ENCODE measurements at regions not wholly inside any gene's neighbourhood (a gene's known extent, or its start where the extent isn't known, plus 50 kb on each side); places are given as distances from the start of the nearest gene placed in this dataset.
"Not testable (repeated sequence)": the region's sequence is repeated elsewhere in the genome, so short reads cannot be mapped to it uniquely, and the experiment has no call there.

DNA sequence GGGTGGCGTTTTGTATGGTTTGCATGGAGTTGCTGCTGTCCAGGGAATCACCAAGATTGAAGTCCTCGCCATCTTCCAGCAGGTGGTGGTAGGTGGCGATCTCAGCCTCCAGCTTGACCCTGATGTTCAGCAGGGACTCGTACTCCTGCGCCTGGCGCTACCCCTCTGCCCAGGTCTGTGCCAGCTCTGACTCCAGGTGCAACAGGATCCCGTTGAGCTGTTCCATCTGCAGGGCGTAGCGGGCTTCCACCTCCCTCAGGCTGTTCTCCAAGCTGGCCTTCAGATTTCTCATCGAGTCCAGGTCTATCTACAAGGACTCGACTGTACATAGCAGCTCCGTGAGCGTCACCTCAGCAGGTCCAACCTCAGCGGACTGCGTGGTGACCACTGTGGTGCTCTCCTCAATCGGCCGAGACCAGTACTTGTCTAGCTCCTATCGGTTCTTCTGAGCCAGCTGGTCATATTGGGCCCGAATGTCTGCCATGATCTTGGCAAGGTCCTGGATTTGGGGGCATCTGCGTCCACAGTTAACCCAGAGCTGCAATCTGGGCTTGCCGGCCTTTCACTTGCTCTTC lies 1584.8 kb upstream of the ACO1 start:
- no peak for DNase-seq

DNA sequence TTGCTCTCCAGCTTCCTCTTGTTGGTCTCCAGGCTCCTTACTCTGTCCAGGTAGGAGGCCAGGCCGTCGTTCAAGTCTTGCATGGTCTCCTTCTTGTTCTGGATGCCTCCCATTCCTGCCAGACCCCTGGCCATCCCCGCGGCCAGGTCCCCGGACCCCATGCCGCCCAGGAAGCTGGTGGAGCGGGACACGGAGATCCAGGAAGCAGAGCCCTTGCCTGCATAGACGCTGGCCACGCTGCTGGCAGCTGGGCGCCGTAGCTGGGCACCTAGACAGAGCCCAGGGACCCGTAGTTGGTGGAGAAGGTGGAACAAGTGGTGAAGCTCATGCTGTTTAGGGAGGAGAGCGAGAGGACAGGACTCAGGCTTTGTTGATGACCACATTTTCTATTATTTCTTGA lies 1584.0 kb upstream of the ACO1 start:
- no peak for DNase-seq

DNA sequence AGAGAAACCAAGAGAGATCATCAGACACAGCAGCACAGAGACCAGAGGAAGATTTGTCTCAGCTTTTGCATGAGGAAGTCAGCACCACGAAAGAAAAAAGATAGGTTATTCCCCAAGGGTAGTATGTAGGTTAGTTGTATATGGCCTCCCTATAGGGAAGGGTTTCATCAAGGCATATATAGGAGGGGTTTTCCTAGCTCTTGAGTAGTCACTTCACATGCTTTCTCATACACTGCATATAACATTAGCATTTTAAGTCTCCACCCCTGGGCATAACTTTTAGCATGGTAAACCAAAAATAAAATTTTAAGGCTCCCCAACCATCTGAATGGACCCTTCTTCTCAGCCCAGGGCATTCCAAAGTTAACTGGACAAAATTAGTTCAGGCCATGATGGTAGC lies 1571.6 kb upstream of the ACO1 start:
- no peak for DNase-seq

DNA sequence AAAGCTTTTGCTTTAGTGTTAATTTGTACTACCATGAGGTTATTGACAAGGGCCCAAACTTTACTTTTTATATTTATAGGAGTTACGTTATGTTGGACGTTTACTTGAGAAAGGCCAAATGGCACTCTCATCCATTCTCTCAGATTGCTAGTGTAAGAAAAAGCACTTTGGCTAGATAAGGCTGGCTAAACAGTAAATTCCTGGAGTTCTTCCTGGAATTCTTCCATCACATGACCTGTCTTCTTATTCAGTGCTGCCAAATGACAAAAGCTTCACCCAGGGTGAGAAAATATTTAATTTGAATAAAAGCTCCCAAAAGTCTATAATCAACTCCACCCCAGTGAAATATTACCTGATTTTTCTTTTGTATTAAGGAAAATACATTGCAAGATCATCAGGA lies 1568.9 kb upstream of the ACO1 start:
- no peak for DNase-seq

DNA sequence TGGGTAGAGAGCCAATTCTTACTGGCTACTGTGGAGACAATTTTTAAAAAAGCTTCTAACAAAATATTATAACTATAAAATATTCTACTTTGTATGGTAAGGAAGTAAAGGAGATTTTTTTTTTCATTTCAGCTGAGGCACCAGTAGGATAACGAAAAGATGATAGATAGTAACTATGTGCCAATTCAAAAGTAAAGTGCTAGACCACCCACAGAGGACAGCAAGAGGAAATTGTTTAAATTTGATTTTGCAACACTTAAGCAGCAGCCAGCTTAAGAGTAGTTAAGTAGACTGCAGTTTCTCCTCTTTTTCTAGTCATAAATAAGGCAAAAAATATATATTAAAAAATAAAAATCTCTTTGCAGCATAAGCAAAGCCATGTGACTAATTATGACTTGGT lies 1539.3 kb upstream of the ACO1 start:
- DNase-seq, result no peak

DNA sequence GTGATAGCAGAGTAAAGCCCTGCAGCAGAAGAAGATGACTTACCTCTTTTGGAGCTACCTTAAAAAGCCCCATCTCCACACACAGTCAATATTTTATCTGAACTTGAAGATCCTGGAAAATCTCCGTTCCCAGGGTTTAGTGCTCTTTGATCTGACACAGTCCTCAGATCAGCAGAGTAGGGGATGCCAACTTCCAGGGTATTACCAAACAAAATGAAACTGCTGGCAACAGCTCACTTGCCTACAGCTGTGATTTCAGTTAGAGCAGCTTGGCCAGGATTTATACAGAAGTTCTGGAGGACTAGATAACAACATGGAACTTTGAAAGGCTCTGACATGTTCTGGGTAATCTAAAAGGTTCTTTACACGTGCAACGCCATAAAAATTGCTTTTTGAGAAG lies 1537.8 kb upstream of the ACO1 start:
- no peak for DNase-seq

DNA sequence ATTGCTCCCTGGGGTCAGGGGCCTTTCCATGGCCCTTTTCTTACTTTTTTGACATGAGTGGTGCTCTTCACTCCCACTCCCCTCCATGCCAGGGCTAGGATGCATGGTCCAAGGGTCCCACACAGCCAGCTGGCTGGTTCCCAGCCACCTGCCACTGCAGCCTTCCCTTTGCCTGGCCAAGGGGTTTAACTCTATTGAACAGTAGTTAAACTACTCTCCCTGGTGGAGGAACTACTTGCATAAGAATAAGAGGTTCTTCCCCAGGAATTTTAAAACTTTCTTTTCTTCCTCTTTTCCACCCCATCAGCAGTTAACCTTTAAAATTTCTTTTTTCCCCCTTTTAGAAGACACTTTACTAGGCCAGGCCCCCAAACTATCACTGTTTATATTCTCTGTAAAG lies 1532.8 kb upstream of the ACO1 start:
- no peak for DNase-seq

DNA sequence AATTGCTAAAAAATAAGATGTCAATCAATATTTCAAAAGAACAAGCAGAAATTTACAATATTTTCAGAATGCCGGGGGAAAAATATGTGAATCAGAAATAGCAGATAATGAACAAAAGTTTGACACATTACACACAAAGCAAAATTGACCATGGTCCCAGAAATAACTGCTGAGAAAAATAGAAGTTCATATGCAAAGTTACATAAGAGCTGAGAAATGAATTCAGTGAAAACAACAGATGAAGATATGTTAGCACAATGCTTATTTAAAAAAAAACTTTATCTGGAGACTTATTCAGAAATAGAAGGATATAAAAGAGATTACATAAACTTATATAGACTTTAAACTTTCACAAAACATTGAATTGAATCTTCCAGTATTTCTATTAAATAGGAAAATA lies 1483.7 kb upstream of the ACO1 start:
- DNase-seq, result no peak

DNA sequence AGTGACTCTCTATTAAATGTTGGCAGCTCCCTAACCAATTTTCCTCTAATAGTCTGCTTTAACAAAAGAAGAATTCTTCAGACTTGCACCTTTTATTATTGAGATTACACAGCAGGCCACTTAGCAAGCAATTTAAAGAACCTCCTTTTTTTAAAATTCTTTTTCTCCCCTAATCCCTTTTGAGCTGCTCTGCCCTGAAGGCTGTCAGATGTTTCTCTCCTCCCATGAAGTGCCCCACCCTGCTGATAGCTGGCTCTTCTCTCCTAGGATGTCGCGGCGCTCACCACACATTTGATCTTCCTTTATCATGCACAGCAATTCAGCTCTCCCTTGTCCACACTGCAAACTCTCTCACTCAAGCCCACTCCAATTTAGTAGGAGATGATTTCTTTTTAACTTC lies 1471.1 kb upstream of the ACO1 start:
- no peak for DNase-seq

DNA sequence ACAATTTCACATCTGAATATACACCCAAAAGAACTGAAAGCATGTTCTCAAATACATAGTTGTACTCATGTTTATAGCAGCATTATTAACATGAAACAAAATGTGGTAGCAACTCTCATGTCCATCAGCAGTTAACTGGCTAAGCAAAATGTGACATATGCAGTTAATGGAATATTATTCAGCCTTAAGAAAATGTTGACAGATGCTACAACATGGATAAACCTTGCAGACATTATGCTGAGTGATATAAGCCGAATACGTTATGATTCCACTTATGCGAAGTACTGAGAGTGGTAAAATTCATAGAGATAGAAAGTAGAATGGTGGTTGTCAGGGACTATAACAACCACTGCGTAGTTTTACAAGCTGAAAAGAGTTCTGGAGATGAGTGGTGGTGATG lies 1469.0 kb upstream of the ACO1 start:
- no peak for DNase-seq

DNA sequence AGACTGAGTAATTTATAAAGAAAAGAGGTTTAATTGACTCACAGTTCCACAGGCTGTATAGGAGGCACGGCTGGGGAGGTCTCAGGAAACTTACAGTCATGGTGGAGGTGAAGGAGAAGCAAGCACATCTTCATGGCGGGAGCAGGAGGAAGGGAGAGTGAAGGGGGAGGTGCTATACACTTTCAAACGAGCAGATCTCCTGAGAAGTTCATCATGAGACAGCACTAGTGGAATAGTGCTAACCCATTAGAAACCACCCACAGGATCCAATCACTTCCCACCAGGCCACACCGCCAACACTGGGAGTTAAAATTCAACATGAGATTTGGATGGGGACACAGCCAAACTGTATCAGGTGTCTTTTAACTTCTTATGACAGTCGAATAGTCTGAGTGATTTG lies 1459.3 kb upstream of the ACO1 start:
- no peak for DNase-seq

DNA sequence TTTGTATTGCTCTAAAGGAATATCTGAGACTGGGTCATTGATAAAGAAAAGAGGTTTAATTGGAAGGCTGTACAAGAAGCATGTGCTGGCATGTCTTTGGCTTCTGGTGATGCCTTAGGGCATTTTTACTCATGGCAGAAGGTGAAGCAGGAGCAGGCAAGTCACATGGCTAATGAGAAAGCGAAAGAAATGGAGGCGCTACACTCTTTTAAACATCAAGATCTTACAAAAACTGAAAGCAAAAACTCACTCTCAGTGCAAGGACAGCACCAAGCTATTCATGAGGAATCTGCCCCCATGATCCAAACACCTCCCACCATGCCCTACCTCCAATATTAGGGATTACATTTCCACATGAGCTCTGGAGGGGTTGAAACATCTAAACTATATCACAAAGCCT lies 1458.8 kb upstream of the ACO1 start:
- no peak for DNase-seq

DNA sequence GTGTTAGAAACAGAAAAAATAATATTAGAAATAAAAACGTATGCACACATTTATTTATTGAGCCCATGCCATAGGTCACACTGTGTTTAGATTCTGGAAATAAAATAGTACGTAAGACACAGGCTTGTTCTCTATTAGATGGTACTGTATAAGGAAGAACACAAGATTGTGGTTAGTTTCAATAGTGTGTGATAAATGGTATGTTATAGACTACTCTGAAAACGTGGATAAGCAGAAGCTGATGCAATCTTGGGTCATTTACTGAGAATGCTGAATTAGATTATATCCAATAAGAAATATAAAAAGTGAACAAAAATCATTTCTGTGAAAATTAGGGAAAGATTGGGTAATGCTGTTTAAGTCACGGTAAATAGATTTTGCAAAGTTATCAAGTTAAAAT lies 1456.4 kb upstream of the ACO1 start:
- no peak for DNase-seq

DNA sequence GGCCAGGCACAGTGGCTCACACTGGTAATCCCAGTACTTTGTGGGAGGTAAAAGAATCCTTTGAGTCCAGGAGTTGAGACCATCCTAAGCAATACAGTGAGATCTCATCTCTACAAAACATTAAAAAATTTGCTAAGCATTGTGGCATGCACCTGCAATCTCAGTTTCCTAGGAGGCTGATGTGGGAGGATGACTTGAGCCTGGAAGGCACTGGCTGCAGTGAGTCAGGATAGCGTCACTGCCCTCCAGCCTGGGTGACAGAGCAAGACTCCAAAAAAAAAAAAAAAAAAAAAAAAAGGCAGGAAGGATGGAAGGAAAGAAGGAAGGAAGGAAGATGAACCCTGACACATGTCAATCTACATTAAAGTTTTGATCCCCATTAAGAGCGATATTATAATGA lies 1452.2 kb upstream of the ACO1 start:
- no peak for DNase-seq

DNA sequence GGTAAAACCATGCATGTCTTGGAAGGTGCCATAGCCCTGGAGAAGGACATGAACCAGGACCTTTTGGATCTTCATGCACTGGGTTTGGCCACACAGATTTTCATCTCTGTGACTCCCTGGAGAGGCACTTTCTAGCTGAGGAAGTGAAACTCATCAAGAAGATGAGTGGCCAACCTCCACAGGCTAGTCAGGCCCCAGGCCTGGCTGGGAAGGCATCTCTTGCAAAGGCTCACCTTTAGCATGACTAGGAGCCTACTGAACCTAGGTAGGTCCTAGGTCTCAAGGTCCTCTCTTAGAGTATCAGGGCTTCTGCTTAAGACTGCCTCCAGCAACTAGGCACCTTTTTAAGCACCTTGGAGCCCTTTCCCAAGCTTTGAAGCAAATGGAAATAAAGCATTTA lies 1448.7 kb upstream of the ACO1 start:
- no peak for DNase-seq

DNA sequence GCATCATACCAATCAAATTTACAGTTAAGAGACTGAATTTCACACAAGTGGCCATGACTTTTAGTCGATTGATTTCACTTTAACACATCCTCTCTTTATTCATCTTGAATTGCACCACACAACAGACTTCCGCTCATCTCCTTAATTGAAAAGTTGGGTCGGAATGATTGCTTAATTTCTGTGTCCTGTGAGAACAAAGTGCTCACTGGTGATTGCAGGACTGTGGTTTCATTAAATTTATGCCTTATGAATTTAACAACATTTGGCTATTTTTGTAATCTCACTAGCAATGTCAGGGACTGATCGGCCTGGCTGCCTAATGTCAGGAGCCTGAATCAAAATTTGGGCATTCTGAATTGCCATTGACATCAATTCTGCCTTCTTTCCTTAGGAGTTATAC lies 1447.3 kb upstream of the ACO1 start:
- DNase-seq, result no peak

DNA sequence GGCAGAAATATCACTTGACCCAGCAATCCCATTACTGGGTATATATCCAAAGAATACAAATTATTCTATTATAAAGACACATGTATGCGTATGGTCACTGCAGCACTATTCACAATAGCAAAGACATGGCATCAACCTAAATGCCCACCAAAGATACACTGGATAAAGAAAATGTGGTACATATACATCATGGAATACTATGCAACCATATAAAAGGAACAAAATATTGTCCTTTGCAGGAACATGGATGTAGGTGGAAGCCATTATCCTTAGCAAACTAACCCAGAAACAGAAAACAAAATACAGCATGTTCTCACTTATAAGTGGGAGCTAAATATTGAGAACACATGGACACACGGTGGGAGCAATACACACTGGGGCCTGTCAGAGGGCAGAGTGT lies 1441.6 kb upstream of the ACO1 start:
- DNase-seq, result not testable (repeated sequence)

DNA sequence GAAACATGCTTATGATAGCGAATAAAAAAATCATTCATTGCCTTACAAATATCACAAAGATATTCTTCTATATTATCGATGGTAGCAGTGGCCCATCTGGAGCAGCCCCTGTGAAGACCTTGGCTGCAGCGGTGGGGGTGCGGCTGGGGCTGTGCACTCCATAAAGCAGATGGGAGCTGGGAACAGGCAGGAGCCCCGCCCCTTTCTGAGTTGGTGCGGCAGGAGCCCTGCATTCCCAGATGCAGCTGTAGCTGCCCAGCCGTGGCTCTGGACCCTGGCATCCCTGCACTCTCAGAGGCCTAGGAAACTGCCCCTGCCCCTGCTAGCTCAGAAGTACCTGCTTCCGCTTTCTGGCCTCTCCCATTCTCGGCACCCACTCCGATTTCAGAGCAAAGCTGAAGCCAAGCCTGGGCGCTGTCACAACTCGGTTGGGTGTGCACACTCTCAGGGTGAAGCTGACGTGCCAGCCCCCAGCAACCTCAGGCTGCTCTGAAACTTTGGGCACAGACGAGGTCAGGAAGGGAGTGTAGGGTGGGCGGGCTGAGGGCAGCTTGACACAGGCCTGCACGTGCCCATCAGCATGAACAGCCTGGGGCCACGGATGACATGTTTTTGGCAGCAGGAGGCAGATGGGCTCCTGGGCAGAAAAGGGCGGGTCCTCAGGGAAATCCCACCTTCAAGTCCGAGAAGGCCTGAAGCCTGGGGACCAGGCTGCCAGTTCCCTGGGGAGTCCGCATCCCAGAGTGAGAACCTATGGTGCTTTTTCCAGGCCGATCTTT lies 1440.8 kb upstream of the ACO1 start:
- DNase-seq, result no peak

DNA sequence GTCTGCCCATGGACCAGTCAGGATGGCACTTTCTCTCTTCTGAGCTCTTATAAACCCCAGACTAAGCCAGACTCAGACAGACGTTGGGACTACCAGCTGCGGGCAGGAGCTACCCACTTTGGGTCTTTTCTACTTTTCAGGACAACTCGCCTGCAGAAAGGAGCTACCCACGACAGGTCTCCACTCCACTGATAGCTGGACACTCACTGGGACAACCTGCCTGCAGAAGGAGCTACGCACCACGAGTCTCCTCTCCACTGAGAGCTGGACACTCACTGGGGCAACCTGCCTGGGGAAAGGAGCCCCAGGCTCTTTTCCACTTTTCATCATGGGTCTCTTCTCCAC lies 1440.2 kb upstream of the ACO1 start:
- DNase-seq, result no peak

DNA sequence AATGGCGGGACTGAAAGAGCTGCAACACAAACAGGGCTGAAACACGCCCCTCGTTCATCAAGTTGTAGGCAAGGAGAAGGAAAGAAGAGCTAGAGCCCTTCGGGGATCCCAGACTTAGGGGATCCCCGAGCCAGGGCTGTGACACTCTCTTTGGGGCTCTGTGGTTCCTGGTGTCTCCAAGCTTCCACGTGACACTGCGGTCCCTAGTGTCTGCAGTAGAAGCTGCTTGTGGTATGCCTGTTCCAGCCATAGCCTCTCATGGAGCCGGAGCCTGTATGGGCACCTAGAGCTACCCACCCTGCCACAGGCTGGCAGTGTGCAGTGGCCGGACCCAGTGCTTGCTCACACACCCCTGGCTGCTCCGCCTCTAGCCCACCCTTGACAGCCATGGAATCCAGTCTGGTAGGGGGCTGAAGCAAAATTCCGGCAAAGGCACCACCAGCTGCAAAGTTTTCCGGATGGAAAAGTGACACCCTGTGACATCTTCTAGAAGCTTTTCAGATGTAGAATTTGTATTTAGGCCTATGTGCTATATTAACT lies 1439.6 kb upstream of the ACO1 start:
- no peak for DNase-seq

DNA sequence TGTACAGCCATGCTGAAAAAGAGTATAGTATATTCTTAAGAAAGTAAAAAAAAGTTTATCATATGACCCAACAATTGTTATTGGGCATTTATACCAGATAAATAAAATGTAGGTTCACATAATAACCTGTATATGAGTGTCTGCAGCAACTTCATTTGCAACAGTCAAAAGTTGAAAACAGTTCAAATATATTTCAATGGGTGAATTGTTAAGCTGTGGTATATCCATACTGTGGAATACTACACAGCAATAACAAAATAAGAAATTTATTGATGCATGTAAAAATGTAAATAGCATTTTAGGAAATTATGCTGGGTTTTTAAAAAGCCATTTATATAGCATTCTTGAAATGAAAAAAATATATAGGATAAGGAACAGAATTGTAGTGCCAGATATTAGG lies 1420.1 kb upstream of the ACO1 start:
- no peak for DNase-seq

DNA sequence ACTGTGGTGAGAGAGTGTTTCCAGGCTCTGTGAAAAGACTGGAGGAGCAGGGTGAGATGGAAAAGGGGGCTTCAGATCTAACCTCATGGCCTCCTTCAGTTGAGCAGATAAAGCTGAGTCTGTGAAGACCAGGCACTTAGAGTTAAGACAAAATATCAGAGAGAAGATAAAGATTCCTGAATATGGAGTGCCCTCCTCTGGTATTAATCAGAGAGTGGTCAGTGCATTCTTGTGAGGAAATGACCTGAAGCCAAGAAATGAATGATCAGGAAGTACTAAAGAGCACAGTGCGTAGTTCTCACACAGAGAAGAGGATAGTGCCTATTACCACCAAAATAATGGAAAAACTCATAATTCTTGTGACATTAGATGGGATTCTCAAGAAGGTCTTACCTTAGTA lies 1417.0 kb upstream of the ACO1 start:
- DNase-seq, result no peak

DNA sequence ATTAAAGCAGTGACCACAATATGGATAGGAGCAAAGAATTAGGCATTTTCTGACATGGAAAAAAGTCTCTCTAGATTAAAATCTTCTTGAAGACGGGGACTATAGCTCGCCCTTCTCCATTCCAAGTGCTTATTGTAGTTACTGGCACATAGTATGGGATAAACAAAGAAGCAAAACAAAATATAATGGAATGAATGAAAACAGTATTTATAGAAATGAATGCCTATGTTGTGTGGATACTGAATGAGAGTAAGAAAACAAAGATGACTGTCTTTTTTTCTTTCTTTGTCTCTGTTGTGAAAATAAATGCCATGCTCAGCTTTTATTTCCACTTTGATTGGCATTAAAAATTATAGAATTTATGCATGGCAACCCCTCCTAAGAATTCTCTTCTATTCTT lies 1414.3 kb upstream of the ACO1 start:
- no peak for DNase-seq

DNA sequence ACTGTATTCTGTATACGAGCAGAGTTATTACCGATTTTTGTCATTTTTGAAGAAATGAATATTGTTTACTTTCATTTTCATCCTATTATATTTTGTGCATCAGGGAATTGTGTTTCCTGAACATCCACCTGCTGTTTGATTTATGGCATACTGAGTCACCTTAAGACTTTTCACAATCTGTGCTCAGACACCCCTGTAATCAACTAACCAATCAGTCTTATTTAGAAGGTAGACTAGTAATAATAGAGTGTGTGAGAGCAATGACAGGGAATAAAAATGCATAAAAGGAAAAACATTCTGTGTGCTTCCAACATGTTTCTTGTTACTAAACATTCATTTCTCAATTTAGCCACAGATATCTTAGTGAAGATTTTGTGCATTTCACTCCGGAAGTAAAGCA lies 1413.6 kb upstream of the ACO1 start:
- DNase-seq, result no peak

DNA sequence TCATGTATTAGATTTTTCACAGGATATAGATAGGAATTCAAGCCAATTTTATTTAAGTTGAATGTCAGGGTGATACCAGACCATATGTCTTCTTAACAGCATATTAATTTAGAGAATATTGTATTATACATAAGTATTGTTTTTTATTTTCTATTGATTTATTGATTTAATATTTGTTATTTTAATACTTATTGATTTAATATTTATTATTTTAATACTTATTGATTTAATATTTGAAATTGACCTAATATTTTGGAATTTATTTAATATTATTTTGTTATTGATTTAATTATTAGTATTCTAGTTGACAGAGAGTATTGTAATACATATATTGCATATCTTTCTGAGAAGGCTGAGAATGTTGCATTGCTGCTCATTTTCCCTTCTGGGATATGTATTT lies 1411.8 kb upstream of the ACO1 start:
- no peak for DNase-seq

All from CD4-positive, alpha-beta T cell treated with Interleukin-17A for 1 hour (primary cell).